ENCODE measurements at regions not wholly inside any gene's neighbourhood (a gene's known extent, or its start where the extent isn't known, plus 50 kb on each side); places are given as distances from the start of the nearest gene placed in this dataset.

DNA sequence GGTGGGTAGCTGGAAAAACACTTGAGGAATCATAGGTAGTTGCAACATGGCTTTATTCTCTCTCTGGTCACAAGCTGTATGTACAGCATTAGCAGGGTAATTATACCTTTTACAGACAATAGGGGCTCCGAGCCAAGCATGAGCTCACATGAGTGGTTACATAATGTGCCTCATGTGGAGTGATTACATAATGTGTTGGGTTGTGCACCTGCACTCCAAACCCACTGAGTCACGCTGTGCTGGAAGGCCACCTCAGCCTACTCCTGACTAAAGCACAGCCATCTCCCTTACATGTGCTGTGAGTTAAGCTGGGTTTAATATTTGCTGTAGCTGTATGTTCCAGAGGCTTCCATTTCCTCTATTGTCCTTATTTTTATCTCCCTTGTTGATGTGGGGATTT is 348.7 kb upstream of the SEMA3C start:
- FAIRE-seq = no peak
- H3K27ac ChIP-seq = no peak overlapping the region
- WGBS (ENCODE audit: missing lambda C conversion rate) = 46% methylated on average over 2 of the region's 2 CpGs

DNA sequence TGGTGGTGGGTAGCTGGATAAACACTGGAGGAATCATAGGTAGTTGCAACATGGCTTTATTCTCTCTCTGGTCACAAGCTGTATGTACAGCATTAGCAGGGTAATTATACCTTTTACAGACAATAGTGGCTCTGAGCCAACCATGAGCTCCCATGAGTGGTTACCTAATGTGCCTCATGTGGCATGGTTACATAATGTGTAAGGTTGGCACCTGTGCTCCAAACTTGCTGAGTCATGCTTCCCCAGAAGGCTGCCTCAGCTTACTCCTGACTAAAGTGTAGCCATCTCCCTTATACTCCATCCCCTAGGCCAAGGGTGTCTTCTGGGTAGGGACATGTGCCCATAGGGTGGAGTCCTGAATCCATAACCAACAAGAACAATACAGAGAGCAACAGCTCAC is 345.3 kb upstream of the SEMA3C start:
- Histone ChIP-seq H3K4me3 (no peak overlapping the region), H3K4me1 (no peaks in the 10 kb centered on the region), H3K27ac (peak overlapping the region in 1 of 2 experiments; percentile 38; a peak in 2 of 6 replicates), H3K4me2 (no peak overlapping the region), H3K9me3 (peaks cover 31% of the 10 kb centered on the region)
- CTCF ChIA-PET = no interaction called here
- TF ChIP-seq, protein P1, sequence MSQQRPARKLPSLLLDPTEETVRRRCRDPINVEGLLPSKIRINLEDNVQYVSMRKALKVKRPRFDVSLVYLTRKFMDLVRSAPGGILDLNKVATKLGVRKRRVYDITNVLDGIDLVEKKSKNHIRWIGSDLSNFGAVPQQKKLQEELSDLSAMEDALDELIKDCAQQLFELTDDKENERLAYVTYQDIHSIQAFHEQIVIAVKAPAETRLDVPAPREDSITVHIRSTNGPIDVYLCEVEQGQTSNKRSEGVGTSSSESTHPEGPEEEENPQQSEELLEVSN (IDR thresholded peaks at IDR 0.05; ENCODE audit: borderline replicate concordance, low read depth) = no peak
- TF ChIP-seq MAFK (IDR thresholded peaks at IDR 0.05; ENCODE audit: partially characterized antibody) (peak; percentile 90), CBX2 (IDR thresholded peaks at IDR 0.05; ENCODE audit: borderline replicate concordance, low read depth) (no peak), NFE2L2 (conservative IDR thresholded peaks at IDR 0.05; ENCODE audit: low read length) (peak; percentile 92)
- FAIRE-seq (no peak), DNase-seq (ENCODE audit: low read depth in 1 of 2, low spot score in 1 of 2) (peak in 1 of 2 experiments; percentile 16), ATAC-seq (no peak)
- POLR2A ChIA-PET = no interaction called here

More for the DNA sequence above, 348.7 kb upstream of the SEMA3C start:
- no peak overlapping the region for H3K4me2 ChIP-seq
- H3K9me3 ChIP-seq = peaks cover 7% of the 10 kb centered on the region; the same call in 2 of the 3 replicates
- no peaks in the 10 kb centered on the region for H3K4me1 ChIP-seq
- CTCF ChIA-PET = interaction anchor here (1.1 kb wide), 1 partner anchor 9 kb away, joined by 3 read pairs; no protein-coding TSS in a partner anchor
- ATAC-seq (no peak), DNase-seq (ENCODE audit: low read depth in 1 of 2, low spot score in 1 of 2) (peak in 1 of 2 experiments; percentile 25)
- POLR2A ChIA-PET = no interaction called here
- no peak overlapping the region for H3K4me3 ChIP-seq
- TF ChIP-seq SREBF2 (IDR thresholded peaks at IDR 0.05) = no peak
- TF ChIP-seq, protein P2, sequence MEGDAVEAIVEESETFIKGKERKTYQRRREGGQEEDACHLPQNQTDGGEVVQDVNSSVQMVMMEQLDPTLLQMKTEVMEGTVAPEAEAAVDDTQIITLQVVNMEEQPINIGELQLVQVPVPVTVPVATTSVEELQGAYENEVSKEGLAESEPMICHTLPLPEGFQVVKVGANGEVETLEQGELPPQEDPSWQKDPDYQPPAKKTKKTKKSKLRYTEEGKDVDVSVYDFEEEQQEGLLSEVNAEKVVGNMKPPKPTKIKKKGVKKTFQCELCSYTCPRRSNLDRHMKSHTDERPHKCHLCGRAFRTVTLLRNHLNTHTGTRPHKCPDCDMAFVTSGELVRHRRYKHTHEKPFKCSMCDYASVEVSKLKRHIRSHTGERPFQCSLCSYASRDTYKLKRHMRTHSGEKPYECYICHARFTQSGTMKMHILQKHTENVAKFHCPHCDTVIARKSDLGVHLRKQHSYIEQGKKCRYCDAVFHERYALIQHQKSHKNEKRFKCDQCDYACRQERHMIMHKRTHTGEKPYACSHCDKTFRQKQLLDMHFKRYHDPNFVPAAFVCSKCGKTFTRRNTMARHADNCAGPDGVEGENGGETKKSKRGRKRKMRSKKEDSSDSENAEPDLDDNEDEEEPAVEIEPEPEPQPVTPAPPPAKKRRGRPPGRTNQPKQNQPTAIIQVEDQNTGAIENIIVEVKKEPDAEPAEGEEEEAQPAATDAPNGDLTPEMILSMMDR (IDR thresholded peaks at IDR 0.05) = no peak
- TF ChIP-seq, protein P3, sequence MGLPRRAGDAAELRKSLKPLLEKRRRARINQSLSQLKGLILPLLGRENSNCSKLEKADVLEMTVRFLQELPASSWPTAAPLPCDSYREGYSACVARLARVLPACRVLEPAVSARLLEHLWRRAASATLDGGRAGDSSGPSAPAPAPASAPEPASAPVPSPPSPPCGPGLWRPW (IDR thresholded peaks at IDR 0.05) = no peak
- no peak for TF ChIP-seq MAFK (IDR thresholded peaks at IDR 0.05; ENCODE audit: partially characterized antibody)
- no peak for TF ChIP-seq PHF8 (IDR thresholded peaks at IDR 0.05; ENCODE audit: borderline replicate concordance, low read depth)
- no peak for TF ChIP-seq RARB (CRISPR knock-in tag; IDR thresholded peaks at IDR 0.05)
- TF ChIP-seq RCOR1 (IDR thresholded peaks at IDR 0.05; ENCODE audit: low read depth, low read length) = no peak
- TF ChIP-seq SMC3 (IDR thresholded peaks at IDR 0.05) = no peak
- TF ChIP-seq RNF2 (IDR thresholded peaks at IDR 0.05; ENCODE audit: borderline replicate concordance, low read depth) = no peak

DNA sequence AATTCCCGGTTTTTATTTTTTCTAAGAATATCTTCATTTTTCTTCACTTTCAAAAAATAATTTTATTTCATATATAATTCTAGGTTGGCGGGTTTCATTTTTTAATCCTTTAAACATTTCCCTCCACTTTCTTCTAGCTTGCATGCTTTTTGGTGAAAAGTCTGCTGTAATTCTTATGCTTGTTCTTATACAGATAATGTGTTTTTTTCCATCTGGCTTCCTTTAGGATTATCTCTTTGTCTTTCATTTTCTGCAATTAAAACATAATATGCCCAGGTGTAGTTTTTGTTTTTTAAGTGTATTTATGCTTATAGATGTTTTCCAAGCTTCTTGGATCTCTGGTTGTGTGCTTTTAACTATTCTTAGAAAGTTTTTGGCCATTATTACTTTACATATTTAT is 341.3 kb upstream of the SEMA3C start:
- ChIA-PET CTCF (no interaction called here), POLR2A (no interaction called here)
- peak in 1 of 2 experiments; percentile 32 for DNase-seq (ENCODE audit: low read depth in 1 of 2, low spot score in 1 of 2)
- H3K27ac ChIP-seq = no peak overlapping the region
- ATAC-seq = no peak
- WGBS (ENCODE audit: missing lambda C conversion rate) = 91% methylated on average over 2 of the region's 2 CpGs
- FAIRE-seq = no peak
- H3K9me3 ChIP-seq = peaks cover 34% of the 10 kb centered on the region
- H3K4me1 ChIP-seq = no peaks in the 10 kb centered on the region
- H3K4me3 ChIP-seq = no peak overlapping the region
- no peak overlapping the region for H3K4me2 ChIP-seq
- TF ChIP-seq POLR2A (IDR thresholded peaks at IDR 0.05; ENCODE audit: low read length) (no peak), RNF2 (IDR thresholded peaks at IDR 0.05; ENCODE audit: borderline replicate concordance, low read depth) (no peak), SMC3 (IDR thresholded peaks at IDR 0.05) (0 out of 3 replicates have a peak, but pooled peaks have one; percentile 13), EHMT2 (IDR thresholded peaks at IDR 0.05; ENCODE audit: low read depth) (no peak), ZFP36 (IDR thresholded peaks at IDR 0.05; ENCODE audit: borderline replicate concordance, partially characterized antibody) (peak; percentile 69), RCOR1 (IDR thresholded peaks at IDR 0.05; ENCODE audit: low read depth, low read length) (no peak), HDAC2 (IDR thresholded peaks at IDR 0.05) (peak; percentile 42; the same call in 1 of the 2 replicates)
- TF ChIP-seq, protein P4, sequence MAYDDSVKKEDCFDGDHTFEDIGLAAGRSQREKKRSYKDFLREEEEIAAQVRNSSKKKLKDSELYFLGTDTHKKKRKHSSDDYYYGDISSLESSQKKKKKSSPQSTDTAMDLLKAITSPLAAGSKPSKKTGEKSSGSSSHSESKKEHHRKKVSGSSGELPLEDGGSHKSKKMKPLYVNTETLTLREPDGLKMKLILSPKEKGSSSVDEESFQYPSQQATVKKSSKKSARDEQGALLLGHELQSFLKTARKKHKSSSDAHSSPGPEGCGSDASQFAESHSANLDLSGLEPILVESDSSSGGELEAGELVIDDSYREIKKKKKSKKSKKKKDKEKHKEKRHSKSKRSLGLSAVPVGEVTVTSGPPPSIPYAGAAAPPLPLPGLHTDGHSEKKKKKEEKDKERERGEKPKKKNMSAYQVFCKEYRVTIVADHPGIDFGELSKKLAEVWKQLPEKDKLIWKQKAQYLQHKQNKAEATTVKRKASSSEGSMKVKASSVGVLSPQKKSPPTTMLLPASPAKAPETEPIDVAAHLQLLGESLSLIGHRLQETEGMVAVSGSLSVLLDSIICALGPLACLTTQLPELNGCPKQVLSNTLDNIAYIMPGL (CRISPR knock-in tag; IDR thresholded peaks at IDR 0.05; ENCODE audit: borderline replicate concordance) = no peak
